MM.1S (cell line): ENCODE measurements at regions not wholly inside any gene's neighbourhood (a gene's known extent, or its start where the extent isn't known, plus 50 kb on each side); places are given as distances from the start of the nearest gene placed in this dataset.

Experiments
- DNase-seq: peaks from one replicate; pipeline ENCODE4 v3.0.0-alpha.2; 2015
- H2AFZ ChIP-seq: fragments of 300-600 bp; sonication (generic); 2 replicates; pipeline ENCODE4 v1.6.0; 2016; ENCODE audit warnings: antibody characterized with exemption, low read length
- H3F3A ChIP-seq: fragments of 300-600 bp; sonication (generic); 2 replicates; pipeline ENCODE4 v1.6.1; 2016; ENCODE audit warnings: mild to moderate bottlenecking, antibody characterized with exemption, low read length, moderate library complexity, mixed read lengths; ENCODE audit not compliant: insufficient read depth
- H3K27ac ChIP-seq: fragments of 300-600 bp; sonication (generic); 2 replicates; pipeline ENCODE4 v1.5.1; 2016; ENCODE audit warnings: mild to moderate bottlenecking, low read length
- H3K27me3 ChIP-seq: fragments of 300-600 bp; sonication (generic); replicated peaks from 2 replicates; pipeline ENCODE4 v1.6.0; 2016; ENCODE audit warnings: low read length; ENCODE audit not compliant: insufficient read depth
- H3K36me3 ChIP-seq: fragments of 300-600 bp; sonication (generic); replicated peaks from 2 replicates; pipeline ENCODE4 v1.6.1; 2016; ENCODE audit warnings: mild to moderate bottlenecking, low read length, mixed read lengths; ENCODE audit not compliant: insufficient read depth
- H3K4me1 ChIP-seq: fragments of 300-600 bp; sonication (generic); 2 replicates; pipeline ENCODE4 v1.6.1; 2016; ENCODE audit warnings: low read length, mixed read lengths
- H3K4me2 ChIP-seq: fragments of 300-600 bp; sonication (generic); 2 replicates; pipeline ENCODE4 v1.6.0; 2016; ENCODE audit warnings: low read depth, low read length
- H3K4me3 ChIP-seq: fragments of 300-600 bp; sonication (generic); 2 replicates; pipeline ENCODE4 v1.5.1; 2016; ENCODE audit warnings: low read length, mixed read lengths
- H3K79me2 ChIP-seq: fragments of 300-600 bp; sonication (generic); 2 replicates; pipeline ENCODE4 v1.6.1; 2016; ENCODE audit warnings: mixed run types, low read length, mixed read lengths
- H3K9ac ChIP-seq: fragments of 300-600 bp; sonication (generic); 2 replicates; pipeline ENCODE4 v1.6.1; 2016; ENCODE audit warnings: low read length, mixed read lengths
- H3K9me2 ChIP-seq: fragments of 300-600 bp; sonication (generic); replicated peaks from 2 replicates; pipeline ENCODE4 v1.6.1; 2016; ENCODE audit warnings: mild to moderate bottlenecking, low read length, mixed read lengths; ENCODE audit not compliant: insufficient read depth
- H3K9me3 ChIP-seq: fragments of 300-600 bp; sonication (generic); replicated peaks from 2 replicates; pipeline ENCODE4 v1.6.1; 2016; ENCODE audit warnings: mild to moderate bottlenecking, low read length, mixed read lengths; ENCODE audit not compliant: insufficient read depth
- H4K20me1 ChIP-seq: fragments of 300-600 bp; sonication (generic); 2 replicates; pipeline ENCODE4 v1.6.1; 2016; ENCODE audit warnings: mild to moderate bottlenecking, low read length, moderate library complexity, mixed read lengths; ENCODE audit not compliant: insufficient read depth
- CTCF ChIP-seq: fragments of 300-600 bp; sonication (generic); IDR thresholded peaks from 2 replicates; pipeline ENCODE4 v1.5.1; 2016; ENCODE audit warnings: antibody characterized with exemption, low read length, mixed read lengths
- EZH2 ChIP-seq: fragments of 300-600 bp; sonication (generic); optimal IDR thresholded peaks from 2 replicates; pipeline ENCODE3; 2017; ENCODE audit warnings: low read depth, mild to moderate bottlenecking, antibody characterized with exemption, low read length, mixed read lengths
- EZH2phosphoT487 ChIP-seq: fragments of 300-600 bp; sonication (generic); IDR thresholded peaks from 2 replicates; pipeline ENCODE4 v1.6.1; 2018; ENCODE audit warnings: antibody characterized with exemption, low read length

GRCh38 chr20:4306206-4306605 lies 57.1 kb upstream of the ADRA1D start:
- Histone ChIP-seq H3K4me1 (no peaks in the 10 kb centered on the region), H3K79me2 (no peaks in the 10 kb centered on the region), H3F3A (no peaks in the 10 kb centered on the region), H3K4me2 (no peak overlapping the region), H3K9ac (no peak overlapping the region), H3K36me3 (no peaks in the 10 kb centered on the region), H4K20me1 (no peaks in the 10 kb centered on the region), H3K27me3 (no peaks in the 10 kb centered on the region), H3K9me2 (no peaks in the 10 kb centered on the region), H3K9me3 (no peaks in the 10 kb centered on the region), H3K4me3 (no peak overlapping the region), H2AFZ (no peak overlapping the region), H3K27ac (no peak overlapping the region)
- no peak for TF ChIP-seq EZH2phosphoT487
- no peak for DNase-seq

- H3K27ac ChIP-seq, result no peak overlapping the region
- no peak for DNase-seq
Observed at GRCh38 chr20:4305091-4305490, 56.0 kb upstream of the ADRA1D start.

GRCh38 chr20:4304601-4305000 lies 55.5 kb upstream of the ADRA1D start:
- DNase-seq, result no peak
- no peaks in the 10 kb centered on the region for H3K4me1 ChIP-seq
- TF ChIP-seq EZH2 (no peak), EZH2phosphoT487 (no peak), CTCF (no peak)
- H3K9ac ChIP-seq, result no peak overlapping the region
- H3K36me3 ChIP-seq, result no peaks in the 10 kb centered on the region
- no peak overlapping the region for H3K27ac ChIP-seq
- H3K4me2 ChIP-seq, result no peak overlapping the region
- H4K20me1 ChIP-seq, result no peaks in the 10 kb centered on the region
- no peaks in the 10 kb centered on the region for H3K9me2 ChIP-seq
- no peaks in the 10 kb centered on the region for H3K27me3 ChIP-seq
- H3K4me3 ChIP-seq, result no peak overlapping the region
- H3K79me2 ChIP-seq, result no peaks in the 10 kb centered on the region
- no peaks in the 10 kb centered on the region for H3F3A ChIP-seq
- H2AFZ ChIP-seq, result no peak overlapping the region
- no peaks in the 10 kb centered on the region for H3K9me3 ChIP-seq

More at GRCh38 chr20:4305091-4305490, 56.0 kb upstream of the ADRA1D start:
- no peak for TF ChIP-seq CTCF
- no peak for TF ChIP-seq EZH2
- no peak for TF ChIP-seq EZH2phosphoT487
- H3K36me3 ChIP-seq, result no peaks in the 10 kb centered on the region
- no peak overlapping the region for H3K4me2 ChIP-seq
- H3K4me3 ChIP-seq, result no peak overlapping the region
- no peaks in the 10 kb centered on the region for H3K79me2 ChIP-seq
- H3K9me3 ChIP-seq, result no peaks in the 10 kb centered on the region
- H3K9me2 ChIP-seq, result no peaks in the 10 kb centered on the region
- H3K27me3 ChIP-seq, result no peaks in the 10 kb centered on the region
- no peaks in the 10 kb centered on the region for H4K20me1 ChIP-seq
- no peaks in the 10 kb centered on the region for H3F3A ChIP-seq
- no peak overlapping the region for H3K9ac ChIP-seq
- H3K4me1 ChIP-seq, result no peaks in the 10 kb centered on the region
- no peak overlapping the region for H2AFZ ChIP-seq

- TF ChIP-seq CTCF, result no peak
- TF ChIP-seq EZH2phosphoT487, result no peak
- no peak for TF ChIP-seq EZH2
- Histone ChIP-seq H4K20me1 (no peaks in the 10 kb centered on the region), H2AFZ (no peak overlapping the region), H3K4me2 (no peak overlapping the region), H3K4me3 (no peak overlapping the region), H3K9me2 (no peaks in the 10 kb centered on the region), H3F3A (no peaks in the 10 kb centered on the region), H3K79me2 (no peaks in the 10 kb centered on the region), H3K27ac (no peak overlapping the region), H3K36me3 (no peaks in the 10 kb centered on the region), H3K4me1 (no peaks in the 10 kb centered on the region), H3K9me3 (no peaks in the 10 kb centered on the region), H3K27me3 (no peaks in the 10 kb centered on the region), H3K9ac (no peak overlapping the region)
- DNase-seq, result no peak
Observed at GRCh38 chr20:4303136-4303535, 54.0 kb upstream of the ADRA1D start.
